Prostate gland (tissue), 2 donors: ENCODE measurements at regions not wholly inside any gene's neighbourhood (a gene's known extent, or its start where the extent isn't known, plus 50 kb on each side); places are given as distances from the start of the nearest gene placed in this dataset.

ENCODE experiments used
- POLR2A ChIP-seq: fragments of 450-650 bp; IDR thresholded peaks from one replicate; pipeline ENCODE4 v1.6.1; 2016; ENCODE audit warnings: antibody characterized with exemption, mild to moderate bottlenecking
- POLR2AphosphoS5 ChIP-seq: sonication (generic); formaldehyde crosslinking; IDR thresholded peaks from one replicate; pipeline ENCODE4 v1.6.1; 2017; ENCODE audit warnings: antibody characterized with exemption
- TF ChIP-seq, protein P1 (sequence below), 4 experiments: fragments of 200-600 bp in 2 of 4; fragments of 450-650 bp in 2 of 4; sonication (generic) in 2 of 4; IDR thresholded peaks; 1 replicate in 3 of 4; 2 replicates in 1 of 4; pipeline ENCODE4 v1.5.1; 2016 to 2019; ENCODE audit warnings: antibody characterized with exemption in 4 of 4, mild to moderate bottlenecking in 2 of 4, moderate library complexity in 2 of 4

GRCh38 chr13:85728811-85729210, 70.4 kb downstream of the SLITRK6 start:
- TF ChIP-seq, protein P1, sequence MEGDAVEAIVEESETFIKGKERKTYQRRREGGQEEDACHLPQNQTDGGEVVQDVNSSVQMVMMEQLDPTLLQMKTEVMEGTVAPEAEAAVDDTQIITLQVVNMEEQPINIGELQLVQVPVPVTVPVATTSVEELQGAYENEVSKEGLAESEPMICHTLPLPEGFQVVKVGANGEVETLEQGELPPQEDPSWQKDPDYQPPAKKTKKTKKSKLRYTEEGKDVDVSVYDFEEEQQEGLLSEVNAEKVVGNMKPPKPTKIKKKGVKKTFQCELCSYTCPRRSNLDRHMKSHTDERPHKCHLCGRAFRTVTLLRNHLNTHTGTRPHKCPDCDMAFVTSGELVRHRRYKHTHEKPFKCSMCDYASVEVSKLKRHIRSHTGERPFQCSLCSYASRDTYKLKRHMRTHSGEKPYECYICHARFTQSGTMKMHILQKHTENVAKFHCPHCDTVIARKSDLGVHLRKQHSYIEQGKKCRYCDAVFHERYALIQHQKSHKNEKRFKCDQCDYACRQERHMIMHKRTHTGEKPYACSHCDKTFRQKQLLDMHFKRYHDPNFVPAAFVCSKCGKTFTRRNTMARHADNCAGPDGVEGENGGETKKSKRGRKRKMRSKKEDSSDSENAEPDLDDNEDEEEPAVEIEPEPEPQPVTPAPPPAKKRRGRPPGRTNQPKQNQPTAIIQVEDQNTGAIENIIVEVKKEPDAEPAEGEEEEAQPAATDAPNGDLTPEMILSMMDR (IDR thresholded peaks at IDR 0.05), result no peak
- no peak for TF ChIP-seq POLR2A
- TF ChIP-seq POLR2AphosphoS5, result no peak
